ENCODE measurements at regions not wholly inside any gene's neighbourhood (a gene's known extent, or its start where the extent isn't known, plus 50 kb on each side); places are given as distances from the start of the nearest gene placed in this dataset.

GRCh38 chr20:12022126-12022525 is 104.4 kb downstream of the BTBD3 start:
- DNase-seq (ENCODE audit: low read depth, low spot score) = no peak

GRCh38 chr20:12023194-12023795 is 105.6 kb downstream of the BTBD3 start:
- no peak for DNase-seq (ENCODE audit: low read depth, low spot score)

- DNase-seq (ENCODE audit: low read depth, low spot score) = no peak
Measured at GRCh38 chr20:12028771-12029170, 111.1 kb downstream of the BTBD3 start.

- DNase-seq (ENCODE audit: low read depth, low spot score) = no peak
Measured at GRCh38 chr20:12030470-12030869, 112.8 kb downstream of the BTBD3 start.

- no peak for DNase-seq (ENCODE audit: low read depth, low spot score)
Measured at GRCh38 chr20:12036142-12036541, 118.4 kb downstream of the BTBD3 start.

GRCh38 chr20:12037521-12037920 is 119.8 kb downstream of the BTBD3 start:
- no peak for DNase-seq (ENCODE audit: low read depth, low spot score)

- DNase-seq (ENCODE audit: low read depth, low spot score) = no peak
Measured at GRCh38 chr20:12040261-12040660, 122.6 kb downstream of the BTBD3 start.

- DNase-seq (ENCODE audit: low read depth, low spot score) = no peak
Measured at GRCh38 chr20:12044969-12045368, 127.3 kb downstream of the BTBD3 start.

- no peak for DNase-seq (ENCODE audit: low read depth, low spot score)
Measured at GRCh38 chr20:12047838-12048432, 130.2 kb downstream of the BTBD3 start.

GRCh38 chr20:12049125-12049524 is 131.4 kb downstream of the BTBD3 start:
- no peak for DNase-seq (ENCODE audit: low read depth, low spot score)

GRCh38 chr20:12051206-12052163 is 133.8 kb downstream of the BTBD3 start:
- no peak for DNase-seq (ENCODE audit: low read depth, low spot score)

- no peak for DNase-seq (ENCODE audit: low read depth, low spot score)
Measured at GRCh38 chr20:12053353-12053752, 135.7 kb downstream of the BTBD3 start.

- DNase-seq (ENCODE audit: low read depth, low spot score) = no peak
Measured at GRCh38 chr20:12054556-12054955, 136.9 kb downstream of the BTBD3 start.

- no peak for DNase-seq (ENCODE audit: low read depth, low spot score)
Measured at GRCh38 chr20:12055161-12055560, 137.5 kb downstream of the BTBD3 start.

GRCh38 chr20:12056839-12057238 is 139.1 kb downstream of the BTBD3 start:
- no peak for DNase-seq (ENCODE audit: low read depth, low spot score)

GRCh38 chr20:12057778-12058177 is 140.1 kb downstream of the BTBD3 start:
- DNase-seq (ENCODE audit: low read depth, low spot score) = no peak

- DNase-seq (ENCODE audit: low read depth, low spot score) = no peak
Measured at GRCh38 chr20:12058216-12058615, 140.5 kb downstream of the BTBD3 start.

- no peak for DNase-seq (ENCODE audit: low read depth, low spot score)
Measured at GRCh38 chr20:12061466-12061865, 143.8 kb downstream of the BTBD3 start.

- DNase-seq (ENCODE audit: low read depth, low spot score) = no peak
Measured at GRCh38 chr20:12063106-12063684, 145.5 kb downstream of the BTBD3 start.

- DNase-seq (ENCODE audit: low read depth, low spot score) = no peak
Measured at GRCh38 chr20:12064540-12064939, 146.8 kb downstream of the BTBD3 start.

GRCh38 chr20:12067686-12068085 is 150.0 kb downstream of the BTBD3 start:
- DNase-seq (ENCODE audit: low read depth, low spot score) = no peak

- no peak for DNase-seq (ENCODE audit: low read depth, low spot score)
Measured at GRCh38 chr20:12068121-12068520, 150.4 kb downstream of the BTBD3 start.

Measured in smooth muscle cell of the brain vasculature (primary cell).